ENCODE measurements at regions not wholly inside any gene's neighbourhood (a gene's known extent, or its start where the extent isn't known, plus 50 kb on each side); places are given as distances from the start of the nearest gene placed in this dataset.

- H3K4me3 ChIP-seq (replicated peaks in 1 of 4; ENCODE audit: control extremely low read depth in 1 of 4, insufficient read depth in 1 of 4, low read depth in 3 of 4, low read length in 4 of 4) = no peak overlapping the region
These were observed 81.0 kb downstream of the AVPR1A start for GRCh38 chr12:63069860-63070617.

GRCh38 chr12:63068857-63069442 is 82.1 kb downstream of the AVPR1A start:
- Histone ChIP-seq H2AFZ (ENCODE audit: low read length) (no peak overlapping the region), H4K20me1 (ENCODE audit: control insufficient read depth, extremely low read depth, insufficient read depth, low read length) (no peaks in the 10 kb centered on the region), H3K4me3 (replicated peaks in 1 of 4; ENCODE audit: control extremely low read depth in 1 of 4, insufficient read depth in 1 of 4, low read depth in 3 of 4, low read length in 4 of 4) (no peak overlapping the region), H3K4me1 (ENCODE audit: control insufficient read depth, extremely low read depth, insufficient read depth, low read length) (no peaks in the 10 kb centered on the region), H3K9ac (ENCODE audit: insufficient read depth, low read length) (no peak overlapping the region), H3K9me3 (ENCODE audit: control insufficient read depth, insufficient read depth, low read depth, low read length) (no peaks in the 10 kb centered on the region), H3K27ac (ENCODE audit: insufficient read depth, low read length) (no peak overlapping the region), H3K27me3 (ENCODE audit: control insufficient read depth, insufficient read depth, low read length) (no peaks in the 10 kb centered on the region), H3K36me3 (ENCODE audit: control insufficient read depth, insufficient read depth, low read length) (no peaks in the 10 kb centered on the region), H3K4me2 (ENCODE audit: extremely low read depth, insufficient read depth, low read length) (no peak overlapping the region), H3K79me2 (ENCODE audit: control insufficient read depth, insufficient read depth, low read length) (no peaks in the 10 kb centered on the region)
- TF ChIP-seq CTCF (conservative IDR thresholded peaks at IDR 0.05 in 1 of 2, IDR thresholded peaks at IDR 0.05 in 1 of 2; ENCODE audit: low read depth in 1 of 2, low read length in 2 of 2) (peak; percentile 60 to 62), EZH2 (IDR thresholded peaks at IDR 0.05; ENCODE audit: low read length, missing control alignments) (no peak)
- peak; percentile 67 to 76 for DNase-seq (ENCODE audit: low read depth in 2 of 2)

More at GRCh38 chr12:63069860-63070617, 81.0 kb downstream of the AVPR1A start:
- TF ChIP-seq CTCF (conservative IDR thresholded peaks at IDR 0.05 in 1 of 2, IDR thresholded peaks at IDR 0.05 in 1 of 2; ENCODE audit: low read depth in 1 of 2, low read length in 2 of 2) (no peak), EZH2 (IDR thresholded peaks at IDR 0.05; ENCODE audit: low read length, missing control alignments) (no peak)
- Histone ChIP-seq H3K4me1 (ENCODE audit: control insufficient read depth, extremely low read depth, insufficient read depth, low read length) (no peaks in the 10 kb centered on the region), H3K9me3 (ENCODE audit: control insufficient read depth, insufficient read depth, low read depth, low read length) (no peaks in the 10 kb centered on the region), H3K27me3 (ENCODE audit: control insufficient read depth, insufficient read depth, low read length) (no peaks in the 10 kb centered on the region), H3K9ac (ENCODE audit: insufficient read depth, low read length) (no peak overlapping the region), H2AFZ (ENCODE audit: low read length) (no peak overlapping the region), H3K4me2 (ENCODE audit: extremely low read depth, insufficient read depth, low read length) (no peak overlapping the region), H4K20me1 (ENCODE audit: control insufficient read depth, extremely low read depth, insufficient read depth, low read length) (no peaks in the 10 kb centered on the region), H3K79me2 (ENCODE audit: control insufficient read depth, insufficient read depth, low read length) (no peaks in the 10 kb centered on the region), H3K27ac (ENCODE audit: insufficient read depth, low read length) (no peak overlapping the region), H3K36me3 (ENCODE audit: control insufficient read depth, insufficient read depth, low read length) (no peaks in the 10 kb centered on the region)
- no peak for DNase-seq (ENCODE audit: low read depth in 2 of 2)

GRCh38 chr12:63066782-63067181 is 84.2 kb downstream of the AVPR1A start:
- no peak for DNase-seq (ENCODE audit: low read depth in 2 of 2)
- no peaks in the 10 kb centered on the region for H3K27me3 ChIP-seq (ENCODE audit: control insufficient read depth, insufficient read depth, low read length)

More at GRCh38 chr12:63066782-63067181, 84.2 kb downstream of the AVPR1A start:
- no peak overlapping the region for H3K27ac ChIP-seq (ENCODE audit: insufficient read depth, low read length)
- H4K20me1 ChIP-seq (ENCODE audit: control insufficient read depth, extremely low read depth, insufficient read depth, low read length) = no peaks in the 10 kb centered on the region
- H3K9me3 ChIP-seq (ENCODE audit: control insufficient read depth, insufficient read depth, low read depth, low read length) = no peaks in the 10 kb centered on the region
- TF ChIP-seq CTCF (conservative IDR thresholded peaks at IDR 0.05 in 1 of 2, IDR thresholded peaks at IDR 0.05 in 1 of 2; ENCODE audit: low read depth in 1 of 2, low read length in 2 of 2) (no peak), EZH2 (IDR thresholded peaks at IDR 0.05; ENCODE audit: low read length, missing control alignments) (no peak)
- no peaks in the 10 kb centered on the region for H3K79me2 ChIP-seq (ENCODE audit: control insufficient read depth, insufficient read depth, low read length)
- H3K4me3 ChIP-seq (replicated peaks in 1 of 4; ENCODE audit: control extremely low read depth in 1 of 4, insufficient read depth in 1 of 4, low read depth in 3 of 4, low read length in 4 of 4) = no peak overlapping the region
- H3K36me3 ChIP-seq (ENCODE audit: control insufficient read depth, insufficient read depth, low read length) = no peaks in the 10 kb centered on the region
- no peak overlapping the region for H3K4me2 ChIP-seq (ENCODE audit: extremely low read depth, insufficient read depth, low read length)
- H2AFZ ChIP-seq (ENCODE audit: low read length) = no peak overlapping the region
- no peak overlapping the region for H3K9ac ChIP-seq (ENCODE audit: insufficient read depth, low read length)
- no peaks in the 10 kb centered on the region for H3K4me1 ChIP-seq (ENCODE audit: control insufficient read depth, extremely low read depth, insufficient read depth, low read length)

Data from fibroblast of lung (primary cell).